WTC11 (cell line): ENCODE measurements at regions not wholly inside any gene's neighbourhood (a gene's known extent, or its start where the extent isn't known, plus 50 kb on each side); places are given as distances from the start of the nearest gene placed in this dataset.

Experiments used
- ATAC-seq: fragments of 200-7000 bp; cut with Tn5 transposase; 2 replicates; pipeline ENCODE4 v1.10.0; 2021; ENCODE audit warnings: mild to moderate bottlenecking, moderate library complexity
- CTCF ChIA-PET: fragments of 300-600 bp; sonication (Branson Sonifier 250); formaldehyde crosslinking; loops from one replicate; lab custom pipeline; 2021; ENCODE audit warnings: antibody characterized with exemption; lab: Charles Lee
- POLR2A ChIA-PET: fragments of 350-600 bp; sonication (Branson Sonifier 250); formaldehyde crosslinking; loops from one replicate; lab custom pipeline; 2021; ENCODE audit warnings: antibody characterized with exemption; lab: Charles Lee
- DNase-seq: peaks from one replicate; pipeline ENCODE4 v3.0.0; 2021; ENCODE audit warnings: low spot score
- H3K27ac Mint-ChIP-seq: 2 replicates; pipeline ENCODE4 v1.8.0; 2021; ENCODE audit warnings: mixed read lengths
- H3K27me3 Mint-ChIP-seq: 2 replicates; pipeline ENCODE4 v1.8.0; 2021; ENCODE audit warnings: low read depth, mild to moderate bottlenecking, moderate library complexity, mixed read lengths
- H3K36me3 Mint-ChIP-seq: 2 replicates; pipeline ENCODE4 v1.8.0; 2021; ENCODE audit warnings: mixed read lengths
- H3K4me1 Mint-ChIP-seq: 2 replicates; pipeline ENCODE4 v1.8.0; 2022; ENCODE audit warnings: mixed read lengths
- H3K4me3 Mint-ChIP-seq: 2 replicates; pipeline ENCODE4 v1.8.0; 2021; ENCODE audit warnings: mild to moderate bottlenecking, moderate library complexity, mixed read lengths
- H3K9me3 Mint-ChIP-seq: 2 replicates; pipeline ENCODE4 v1.8.0; 2021; ENCODE audit warnings: mixed read lengths
- ATF1 ChIP-seq: sonication (generic); formaldehyde crosslinking; IDR thresholded peaks from 2 replicates; pipeline ENCODE4 v1.8.1; 2023; ENCODE audit warnings: mild to moderate bottlenecking, moderate library complexity, missing genetic modification reagents
- CREB1 ChIP-seq: sonication (generic); formaldehyde crosslinking; IDR thresholded peaks from 2 replicates; pipeline ENCODE4 v1.8.0; 2023; ENCODE audit warnings: mild to moderate bottlenecking, missing genetic modification reagents
- ESRRA ChIP-seq: sonication (generic); formaldehyde crosslinking; IDR thresholded peaks from 2 replicates; pipeline ENCODE4 v1.8.1; 2022; ENCODE audit warnings: mild to moderate bottlenecking, missing genetic modification reagents, borderline replicate concordance
- ETV6 ChIP-seq: sonication (generic); formaldehyde crosslinking; IDR thresholded peaks from 2 replicates; pipeline ENCODE4 v1.8.1; 2022; ENCODE audit warnings: mild to moderate bottlenecking, missing genetic modification reagents
- FOXJ3 ChIP-seq: sonication (generic); formaldehyde crosslinking; IDR thresholded peaks from 2 replicates; pipeline ENCODE4 v1.9.0; 2021; ENCODE audit warnings: missing genetic modification reagents, mild to moderate bottlenecking, borderline replicate concordance
- FOXP1 ChIP-seq: sonication (generic); formaldehyde crosslinking; IDR thresholded peaks from 2 replicates; pipeline ENCODE4 v1.8.0; 2022; ENCODE audit warnings: missing genetic modification reagents, mild to moderate bottlenecking, moderate library complexity, borderline replicate concordance
- GRHL2 ChIP-seq: fragments of 250-450 bp; sonication (Bioruptor Pico); IDR thresholded peaks from 2 replicates; pipeline ENCODE4 v1.8.0; 2022; ENCODE audit warnings: mild to moderate bottlenecking, moderate library complexity; ENCODE audit not compliant: insufficient replicate concordance, severe bottlenecking
- HMGA2 ChIP-seq: fragments of 250-450 bp; sonication (Bioruptor Pico); IDR thresholded peaks from 2 replicates; pipeline ENCODE4 v1.4.0; 2021; ENCODE audit warnings: mild to moderate bottlenecking, moderate library complexity
- IRF2 ChIP-seq: sonication (generic); formaldehyde crosslinking; IDR thresholded peaks from 2 replicates; pipeline ENCODE4 v1.8.0; 2022; ENCODE audit warnings: low read depth, missing genetic modification reagents, borderline replicate concordance
- MYBL2 ChIP-seq: sonication (generic); formaldehyde crosslinking; IDR thresholded peaks from 2 replicates; pipeline ENCODE4 v1.8.1; 2023; ENCODE audit warnings: mild to moderate bottlenecking, moderate library complexity, missing genetic modification reagents
- NR1H2 ChIP-seq: sonication (generic); formaldehyde crosslinking; IDR thresholded peaks from 2 replicates; pipeline ENCODE4 v1.9.0; 2021; ENCODE audit warnings: mild to moderate bottlenecking, moderate library complexity, missing genetic modification reagents
- PRRX2 ChIP-seq: fragments of 250-450 bp; sonication (Bioruptor Pico); IDR thresholded peaks from 2 replicates; pipeline ENCODE4 v1.8.0; 2021; ENCODE audit warnings: mild to moderate bottlenecking
- ZNF121 ChIP-seq: sonication (generic); formaldehyde crosslinking; IDR thresholded peaks from 2 replicates; pipeline ENCODE4 v1.8.0; 2023; ENCODE audit warnings: missing genetic modification reagents
- ZNF317 ChIP-seq: sonication (generic); formaldehyde crosslinking; IDR thresholded peaks from 2 replicates; pipeline ENCODE4 v1.8.1; 2023; ENCODE audit warnings: low read depth, mild to moderate bottlenecking, moderate library complexity, missing genetic modification reagents, borderline replicate concordance
- TF ChIP-seq, protein P1 (sequence below): sonication (generic); formaldehyde crosslinking; IDR thresholded peaks from 2 replicates; pipeline ENCODE4 v1.8.0; 2023; ENCODE audit warnings: missing genetic modification reagents
- TF ChIP-seq, protein P2 (sequence below): sonication (generic); formaldehyde crosslinking; IDR thresholded peaks from 2 replicates; pipeline ENCODE4 v1.8.1; 2023; ENCODE audit warnings: mild to moderate bottlenecking, missing genetic modification reagents, moderate library complexity
- TF ChIP-seq, protein P3 (sequence below): fragments of 250-450 bp; sonication (Bioruptor Pico); IDR thresholded peaks from 2 replicates; pipeline ENCODE4 v1.8.0; 2021; ENCODE audit warnings: mild to moderate bottlenecking
- TF ChIP-seq, protein P4 (sequence below): sonication (generic); formaldehyde crosslinking; IDR thresholded peaks from 2 replicates; pipeline ENCODE4 v1.8.1; 2023; ENCODE audit warnings: mild to moderate bottlenecking, missing genetic modification reagents
- TF ChIP-seq, protein P5 (sequence below): sonication (generic); formaldehyde crosslinking; IDR thresholded peaks from 2 replicates; pipeline ENCODE4 v1.8.0; 2022; ENCODE audit warnings: mild to moderate bottlenecking, missing genetic modification reagents
- TF ChIP-seq, protein P6 (sequence below): sonication (generic); formaldehyde crosslinking; IDR thresholded peaks from 2 replicates; pipeline ENCODE4 v1.8.1; 2023; ENCODE audit warnings: mild to moderate bottlenecking, missing genetic modification reagents
- TF ChIP-seq, protein P7 (sequence below): sonication (generic); formaldehyde crosslinking; IDR thresholded peaks from 2 replicates; pipeline ENCODE4 v1.8.1; 2023; ENCODE audit warnings: mild to moderate bottlenecking, missing genetic modification reagents, borderline replicate concordance

DNA sequence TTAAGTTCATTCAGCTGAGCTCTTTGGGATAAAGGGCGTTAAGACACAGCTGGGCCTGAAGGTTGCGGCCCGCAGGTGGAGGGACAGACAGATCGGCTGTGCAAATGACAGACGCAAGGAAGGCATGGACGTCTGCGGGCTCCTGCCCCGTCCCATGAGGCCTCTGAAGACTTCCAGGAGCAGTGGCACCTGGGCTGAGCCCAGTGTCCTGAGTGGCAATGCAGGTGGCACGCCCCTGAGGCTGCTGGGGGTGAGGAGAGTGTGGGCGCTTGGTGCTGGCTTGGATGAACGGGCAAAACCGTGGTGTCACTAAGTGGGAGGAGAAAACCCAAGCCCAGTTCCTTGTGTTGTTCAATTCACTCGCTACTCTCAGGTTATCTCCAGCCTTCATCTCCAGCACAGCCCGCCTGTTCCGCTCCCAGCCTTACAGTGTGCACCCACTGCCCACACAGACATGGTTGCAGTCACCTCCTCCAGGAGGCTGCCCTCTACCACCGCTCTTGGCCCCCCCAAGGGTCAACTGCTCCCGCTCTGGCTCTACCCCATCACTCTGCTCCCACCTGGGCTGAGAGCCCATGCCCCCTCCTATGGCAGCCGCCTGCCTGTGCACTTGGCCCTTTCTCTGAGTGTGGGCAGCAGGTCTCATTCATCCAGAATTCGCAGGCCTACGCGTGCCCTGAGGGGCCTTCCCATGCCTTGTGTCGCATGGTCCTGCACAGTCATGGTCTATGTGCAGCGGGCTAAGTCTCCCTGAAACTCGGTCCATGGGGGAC, 50.3 kb downstream of the PTGR3 start:
- ChIA-PET CTCF (no interaction called here), POLR2A (no interaction called here)
- Mint-ChIP-seq H3K27me3 (no peaks in the 10 kb centered on the region), H3K36me3 (peaks cover 11% of the 10 kb centered on the region), H3K27ac (no peak overlapping the region), H3K4me3 (no peak overlapping the region), H3K9me3 (peaks cover 17% of the 10 kb centered on the region), H3K4me1 (peaks cover 16% of the 10 kb centered on the region)
- DNase-seq (no peak), ATAC-seq (peak; percentile 12; the same call in 1 of the 2 replicates)
- no peak for TF ChIP-seq ZNF317 (CRISPR knock-in tag)
- TF ChIP-seq, protein P1, sequence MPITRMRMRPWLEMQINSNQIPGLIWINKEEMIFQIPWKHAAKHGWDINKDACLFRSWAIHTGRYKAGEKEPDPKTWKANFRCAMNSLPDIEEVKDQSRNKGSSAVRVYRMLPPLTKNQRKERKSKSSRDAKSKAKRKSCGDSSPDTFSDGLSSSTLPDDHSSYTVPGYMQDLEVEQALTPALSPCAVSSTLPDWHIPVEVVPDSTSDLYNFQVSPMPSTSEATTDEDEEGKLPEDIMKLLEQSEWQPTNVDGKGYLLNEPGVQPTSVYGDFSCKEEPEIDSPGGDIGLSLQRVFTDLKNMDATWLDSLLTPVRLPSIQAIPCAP (CRISPR knock-in tag), result no peak
- TF ChIP-seq ATF1 (CRISPR knock-in tag), result no peak
- TF ChIP-seq ESRRA (CRISPR knock-in tag), result no peak
- TF ChIP-seq FOXP1 (CRISPR knock-in tag), result no peak
- TF ChIP-seq, protein P2, sequence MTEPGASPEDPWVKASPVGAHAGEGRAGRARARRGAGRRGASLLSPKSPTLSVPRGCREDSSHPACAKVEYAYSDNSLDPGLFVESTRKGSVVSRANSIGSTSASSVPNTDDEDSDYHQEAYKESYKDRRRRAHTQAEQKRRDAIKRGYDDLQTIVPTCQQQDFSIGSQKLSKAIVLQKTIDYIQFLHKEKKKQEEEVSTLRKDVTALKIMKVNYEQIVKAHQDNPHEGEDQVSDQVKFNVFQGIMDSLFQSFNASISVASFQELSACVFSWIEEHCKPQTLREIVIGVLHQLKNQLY (CRISPR knock-in tag), result no peak
- TF ChIP-seq, protein P3, sequence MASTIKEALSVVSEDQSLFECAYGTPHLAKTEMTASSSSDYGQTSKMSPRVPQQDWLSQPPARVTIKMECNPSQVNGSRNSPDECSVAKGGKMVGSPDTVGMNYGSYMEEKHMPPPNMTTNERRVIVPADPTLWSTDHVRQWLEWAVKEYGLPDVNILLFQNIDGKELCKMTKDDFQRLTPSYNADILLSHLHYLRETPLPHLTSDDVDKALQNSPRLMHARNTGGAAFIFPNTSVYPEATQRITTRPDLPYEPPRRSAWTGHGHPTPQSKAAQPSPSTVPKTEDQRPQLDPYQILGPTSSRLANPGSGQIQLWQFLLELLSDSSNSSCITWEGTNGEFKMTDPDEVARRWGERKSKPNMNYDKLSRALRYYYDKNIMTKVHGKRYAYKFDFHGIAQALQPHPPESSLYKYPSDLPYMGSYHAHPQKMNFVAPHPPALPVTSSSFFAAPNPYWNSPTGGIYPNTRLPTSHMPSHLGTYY (CRISPR knock-in tag), result no peak
- TF ChIP-seq, protein P4, sequence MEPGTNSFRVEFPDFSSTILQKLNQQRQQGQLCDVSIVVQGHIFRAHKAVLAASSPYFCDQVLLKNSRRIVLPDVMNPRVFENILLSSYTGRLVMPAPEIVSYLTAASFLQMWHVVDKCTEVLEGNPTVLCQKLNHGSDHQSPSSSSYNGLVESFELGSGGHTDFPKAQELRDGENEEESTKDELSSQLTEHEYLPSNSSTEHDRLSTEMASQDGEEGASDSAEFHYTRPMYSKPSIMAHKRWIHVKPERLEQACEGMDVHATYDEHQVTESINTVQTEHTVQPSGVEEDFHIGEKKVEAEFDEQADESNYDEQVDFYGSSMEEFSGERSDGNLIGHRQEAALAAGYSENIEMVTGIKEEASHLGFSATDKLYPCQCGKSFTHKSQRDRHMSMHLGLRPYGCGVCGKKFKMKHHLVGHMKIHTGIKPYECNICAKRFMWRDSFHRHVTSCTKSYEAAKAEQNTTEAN, result no peak
- no peak for TF ChIP-seq GRHL2
- no peak for TF ChIP-seq ETV6 (CRISPR knock-in tag)
- TF ChIP-seq HMGA2 (CRISPR knock-in tag), result no peak
- TF ChIP-seq IRF2, result no peak
- TF ChIP-seq PRRX2 (CRISPR knock-in tag), result no peak
- TF ChIP-seq FOXJ3 (CRISPR knock-in tag), result no peak
- TF ChIP-seq, protein P5, sequence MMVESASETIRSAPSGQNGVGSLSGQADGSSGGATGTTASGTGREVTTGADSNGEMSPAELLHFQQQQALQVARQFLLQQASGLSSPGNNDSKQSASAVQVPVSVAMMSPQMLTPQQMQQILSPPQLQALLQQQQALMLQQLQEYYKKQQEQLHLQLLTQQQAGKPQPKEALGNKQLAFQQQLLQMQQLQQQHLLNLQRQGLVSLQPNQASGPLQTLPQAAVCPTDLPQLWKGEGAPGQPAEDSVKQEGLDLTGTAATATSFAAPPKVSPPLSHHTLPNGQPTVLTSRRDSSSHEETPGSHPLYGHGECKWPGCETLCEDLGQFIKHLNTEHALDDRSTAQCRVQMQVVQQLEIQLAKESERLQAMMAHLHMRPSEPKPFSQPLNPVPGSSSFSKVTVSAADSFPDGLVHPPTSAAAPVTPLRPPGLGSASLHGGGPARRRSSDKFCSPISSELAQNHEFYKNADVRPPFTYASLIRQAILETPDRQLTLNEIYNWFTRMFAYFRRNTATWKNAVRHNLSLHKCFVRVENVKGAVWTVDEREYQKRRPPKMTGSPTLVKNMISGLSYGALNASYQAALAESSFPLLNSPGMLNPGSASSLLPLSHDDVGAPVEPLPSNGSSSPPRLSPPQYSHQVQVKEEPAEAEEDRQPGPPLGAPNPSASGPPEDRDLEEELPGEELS (CRISPR knock-in tag), result no peak
- no peak for TF ChIP-seq NR1H2

DNA sequence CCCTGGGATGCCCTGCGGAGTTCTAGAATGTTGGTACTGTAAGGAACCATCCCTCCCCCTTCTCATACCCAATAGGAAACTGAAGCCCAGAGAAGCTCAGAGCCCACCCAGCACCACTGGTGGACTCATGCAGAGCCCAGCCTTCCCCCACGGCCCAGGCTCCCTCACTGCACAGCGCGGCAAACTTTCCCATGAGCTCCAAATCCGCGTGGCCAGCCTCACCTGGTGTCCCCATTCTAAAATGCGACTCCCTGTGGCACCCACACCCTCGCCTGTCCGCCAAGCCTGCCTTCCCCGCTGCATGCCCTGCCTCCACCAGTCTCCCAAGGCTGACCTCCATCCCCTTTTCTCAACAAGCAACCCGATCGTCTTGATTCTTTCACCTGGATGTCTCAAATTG, 51.1 kb downstream of the PTGR3 start:
- Mint-ChIP-seq H3K27ac (no peak overlapping the region), H3K4me1 (peaks cover 16% of the 10 kb centered on the region), H3K27me3 (no peaks in the 10 kb centered on the region), H3K36me3 (peaks cover 11% of the 10 kb centered on the region), H3K9me3 (peaks cover 19% of the 10 kb centered on the region), H3K4me3 (no peak overlapping the region)
- POLR2A ChIA-PET, result no interaction called here
- no peak for DNase-seq
- no peak for ATAC-seq
- CTCF ChIA-PET, result no interaction called here
- TF ChIP-seq, protein P5 (CRISPR knock-in tag), result no peak
- no peak for TF ChIP-seq ZNF121
- no peak for TF ChIP-seq CREB1
- TF ChIP-seq, protein P6, sequence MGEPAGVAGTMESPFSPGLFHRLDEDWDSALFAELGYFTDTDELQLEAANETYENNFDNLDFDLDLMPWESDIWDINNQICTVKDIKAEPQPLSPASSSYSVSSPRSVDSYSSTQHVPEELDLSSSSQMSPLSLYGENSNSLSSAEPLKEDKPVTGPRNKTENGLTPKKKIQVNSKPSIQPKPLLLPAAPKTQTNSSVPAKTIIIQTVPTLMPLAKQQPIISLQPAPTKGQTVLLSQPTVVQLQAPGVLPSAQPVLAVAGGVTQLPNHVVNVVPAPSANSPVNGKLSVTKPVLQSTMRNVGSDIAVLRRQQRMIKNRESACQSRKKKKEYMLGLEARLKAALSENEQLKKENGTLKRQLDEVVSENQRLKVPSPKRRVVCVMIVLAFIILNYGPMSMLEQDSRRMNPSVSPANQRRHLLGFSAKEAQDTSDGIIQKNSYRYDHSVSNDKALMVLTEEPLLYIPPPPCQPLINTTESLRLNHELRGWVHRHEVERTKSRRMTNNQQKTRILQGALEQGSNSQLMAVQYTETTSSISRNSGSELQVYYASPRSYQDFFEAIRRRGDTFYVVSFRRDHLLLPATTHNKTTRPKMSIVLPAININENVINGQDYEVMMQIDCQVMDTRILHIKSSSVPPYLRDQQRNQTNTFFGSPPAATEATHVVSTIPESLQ (CRISPR knock-in tag), result no peak
- TF ChIP-seq, protein P7, sequence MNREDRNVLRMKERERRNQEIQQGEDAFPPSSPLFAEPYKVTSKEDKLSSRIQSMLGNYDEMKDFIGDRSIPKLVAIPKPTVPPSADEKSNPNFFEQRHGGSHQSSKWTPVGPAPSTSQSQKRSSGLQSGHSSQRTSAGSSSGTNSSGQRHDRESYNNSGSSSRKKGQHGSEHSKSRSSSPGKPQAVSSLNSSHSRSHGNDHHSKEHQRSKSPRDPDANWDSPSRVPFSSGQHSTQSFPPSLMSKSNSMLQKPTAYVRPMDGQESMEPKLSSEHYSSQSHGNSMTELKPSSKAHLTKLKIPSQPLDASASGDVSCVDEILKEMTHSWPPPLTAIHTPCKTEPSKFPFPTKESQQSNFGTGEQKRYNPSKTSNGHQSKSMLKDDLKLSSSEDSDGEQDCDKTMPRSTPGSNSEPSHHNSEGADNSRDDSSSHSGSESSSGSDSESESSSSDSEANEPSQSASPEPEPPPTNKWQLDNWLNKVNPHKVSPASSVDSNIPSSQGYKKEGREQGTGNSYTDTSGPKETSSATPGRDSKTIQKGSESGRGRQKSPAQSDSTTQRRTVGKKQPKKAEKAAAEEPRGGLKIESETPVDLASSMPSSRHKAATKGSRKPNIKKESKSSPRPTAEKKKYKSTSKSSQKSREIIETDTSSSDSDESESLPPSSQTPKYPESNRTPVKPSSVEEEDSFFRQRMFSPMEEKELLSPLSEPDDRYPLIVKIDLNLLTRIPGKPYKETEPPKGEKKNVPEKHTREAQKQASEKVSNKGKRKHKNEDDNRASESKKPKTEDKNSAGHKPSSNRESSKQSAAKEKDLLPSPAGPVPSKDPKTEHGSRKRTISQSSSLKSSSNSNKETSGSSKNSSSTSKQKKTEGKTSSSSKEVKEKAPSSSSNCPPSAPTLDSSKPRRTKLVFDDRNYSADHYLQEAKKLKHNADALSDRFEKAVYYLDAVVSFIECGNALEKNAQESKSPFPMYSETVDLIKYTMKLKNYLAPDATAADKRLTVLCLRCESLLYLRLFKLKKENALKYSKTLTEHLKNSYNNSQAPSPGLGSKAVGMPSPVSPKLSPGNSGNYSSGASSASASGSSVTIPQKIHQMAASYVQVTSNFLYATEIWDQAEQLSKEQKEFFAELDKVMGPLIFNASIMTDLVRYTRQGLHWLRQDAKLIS (CRISPR knock-in tag), result no peak
- no peak for TF ChIP-seq MYBL2 (CRISPR knock-in tag)
